GM12864 (cell line): ENCODE measurements at regions not wholly inside any gene's neighbourhood (a gene's known extent, or its start where the extent isn't known, plus 50 kb on each side); places are given as distances from the start of the nearest gene placed in this dataset.
"Not testable (repeated sequence)": the region's sequence is repeated elsewhere in the genome, so short reads cannot be mapped to it uniquely, and the experiment has no call there.

Source experiments
- DNase-seq: peaks from one replicate; pipeline ENCODE4 v3.0.0-alpha.2; 2011; ENCODE audit warnings: low read depth
- H3K4me3 ChIP-seq: 2 replicates; pipeline ENCODE4 v1.5.1; 2011; ENCODE audit warnings: mild to moderate bottlenecking, low read depth, low read length, control low read depth
- CTCF ChIP-seq: IDR thresholded peaks from 2 replicates; pipeline ENCODE4 v1.5.1; 2011; ENCODE audit warnings: low read depth, mild to moderate bottlenecking, moderate library complexity, low read length, control low read depth, inconsistent platforms; ENCODE audit errors: missing control alignments

- TF ChIP-seq CTCF: no peak
- H3K4me3 ChIP-seq: no peak overlapping the region
- no peak for DNase-seq
Measured at GRCh38 chr4:135941671-135942070, 1590.6 kb downstream of the PCDH18 start.

GRCh38 chr4:135934026-135934425 lies 1598.3 kb downstream of the PCDH18 start:
- TF ChIP-seq CTCF: no peak
- no peak for DNase-seq
- no peak overlapping the region for H3K4me3 ChIP-seq

GRCh38 chr4:135927651-135928050 lies 1604.6 kb downstream of the PCDH18 start:
- H3K4me3 ChIP-seq: no peak overlapping the region
- no peak for TF ChIP-seq CTCF
- DNase-seq: no peak

DNA sequence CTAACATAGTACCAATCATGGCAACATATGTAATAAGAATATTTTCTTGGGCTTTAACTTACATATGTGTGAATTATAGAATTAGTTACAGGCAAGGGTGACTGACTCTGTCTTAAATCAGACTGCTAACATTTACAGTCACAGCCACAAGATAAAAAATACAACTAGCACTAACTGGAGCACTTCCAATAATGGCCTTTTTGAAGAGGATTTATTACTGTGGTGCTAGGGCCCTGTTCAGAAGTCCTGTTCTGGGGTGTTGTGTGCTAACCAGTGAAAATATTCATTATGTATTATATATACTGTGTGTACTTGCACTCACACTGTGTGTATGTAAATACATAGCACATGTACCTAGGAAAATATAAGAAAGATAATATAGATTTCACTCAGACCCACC lies 1611.2 kb downstream of the PCDH18 start:
- no peak for TF ChIP-seq CTCF
- no peak overlapping the region for H3K4me3 ChIP-seq
- DNase-seq: no peak

GRCh38 chr4:135917011-135917410 lies 1615.3 kb downstream of the PCDH18 start:
- TF ChIP-seq CTCF: no peak
- no peak overlapping the region for H3K4me3 ChIP-seq
- no peak for DNase-seq

DNA sequence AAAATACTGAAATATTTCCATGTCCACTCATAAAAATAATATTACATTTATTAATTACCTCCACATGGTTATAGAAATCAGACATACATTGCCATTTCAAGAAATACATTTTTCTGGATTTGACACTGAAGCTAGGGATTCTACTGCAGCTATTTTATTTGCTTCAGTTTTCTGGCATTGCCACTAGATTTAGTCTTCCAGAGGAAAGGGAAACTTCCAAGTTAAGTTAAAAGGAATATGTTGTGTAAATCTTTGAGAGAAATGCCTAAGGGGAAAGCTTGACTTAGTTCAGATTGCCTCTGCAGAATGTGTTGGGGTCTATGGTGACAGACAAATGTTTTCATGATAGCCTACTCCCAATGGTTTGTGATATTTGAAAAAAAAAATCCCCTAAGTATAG lies 1631.3 kb downstream of the PCDH18 start:
- DNase-seq: no peak
- no peak overlapping the region for H3K4me3 ChIP-seq
- no peak for TF ChIP-seq CTCF

DNA sequence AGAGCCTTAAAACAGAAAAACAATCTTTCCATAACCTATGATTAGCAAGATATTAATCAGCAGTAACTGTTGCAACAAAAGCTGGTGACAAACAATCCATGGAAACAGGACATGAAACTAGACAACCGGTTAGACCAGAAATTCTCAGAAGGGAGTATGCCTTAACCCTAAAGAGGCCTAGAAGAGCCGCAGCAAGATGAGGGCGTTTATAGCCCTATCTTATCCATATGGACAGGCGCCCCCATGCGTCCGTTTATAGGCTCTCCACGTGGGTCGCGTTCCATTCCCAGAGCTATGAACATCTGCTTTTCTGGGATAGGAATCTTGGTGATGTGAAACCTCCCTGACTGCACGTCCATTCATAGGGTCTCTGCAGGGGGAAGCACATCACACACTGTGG lies 1662.7 kb upstream of the PABPC4L start:
- not testable (repeated sequence) for H3K4me3 ChIP-seq, DNase-seq

DNA sequence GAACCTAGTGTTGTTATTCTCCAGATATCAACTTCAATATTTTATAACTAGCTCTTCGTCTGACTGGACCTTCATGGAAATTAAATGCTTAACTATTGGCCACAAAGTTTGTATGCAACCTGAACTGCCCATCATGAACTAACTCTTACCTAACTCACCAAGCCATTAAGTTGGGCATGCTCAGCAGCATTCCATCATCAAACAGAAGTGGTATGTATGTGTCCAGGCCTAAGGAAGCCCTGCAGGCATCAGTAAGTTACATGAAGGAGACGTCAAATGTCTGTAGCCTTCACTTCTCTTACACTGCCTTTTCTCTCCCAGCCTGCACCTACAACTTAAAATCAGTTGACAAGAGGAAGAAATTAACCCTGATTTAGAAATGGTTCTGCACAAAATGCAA lies 1639.2 kb upstream of the PABPC4L start:
- DNase-seq: no peak
- no peak for TF ChIP-seq CTCF
- no peak overlapping the region for H3K4me3 ChIP-seq
